ENCODE measurements at regions not wholly inside any gene's neighbourhood (a gene's known extent, or its start where the extent isn't known, plus 50 kb on each side); places are given as distances from the start of the nearest gene placed in this dataset.

DNA sequence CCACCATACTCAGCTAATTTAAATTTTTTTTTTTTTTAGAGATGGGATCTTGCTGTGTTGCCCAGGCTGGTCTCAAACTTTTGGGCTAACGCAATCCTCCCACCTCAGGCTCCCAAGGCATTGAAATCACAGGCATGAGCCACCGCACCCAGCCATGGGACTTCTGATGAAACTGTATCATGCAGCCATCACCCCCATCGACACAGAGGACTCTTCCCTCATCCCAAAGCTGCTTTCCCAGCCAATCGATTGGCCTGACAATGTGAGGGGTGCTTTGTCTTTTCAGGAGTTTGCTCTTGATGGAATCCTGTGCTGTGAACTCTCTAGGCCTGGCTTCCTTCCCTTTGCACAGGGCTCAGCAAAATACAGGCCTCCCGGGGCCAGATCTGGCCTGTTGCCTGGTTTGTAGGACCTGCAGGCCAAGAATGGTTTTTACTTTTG, 59.6 kb upstream of the NCOR2 start:
- no peak for TF ChIP-seq Cebpa-rat (IDR thresholded peaks at IDR 0.05)
- H3K36me3 ChIP-seq = no peaks in the 10 kb centered on the region
- H3K9me3 ChIP-seq = no peaks in the 10 kb centered on the region
- peak overlapping the region; percentile 76 for H3K4me2 ChIP-seq
- no peaks in the 10 kb centered on the region for H3K27me3 ChIP-seq
- H4K20me1 ChIP-seq = no peaks in the 10 kb centered on the region
- H3K4me3 ChIP-seq = no peak overlapping the region
- no peak overlapping the region for H3K27ac ChIP-seq
- H3K4me1 ChIP-seq = peaks cover 19% of the 10 kb centered on the region
- H3K9ac ChIP-seq = no peak overlapping the region

DNA sequence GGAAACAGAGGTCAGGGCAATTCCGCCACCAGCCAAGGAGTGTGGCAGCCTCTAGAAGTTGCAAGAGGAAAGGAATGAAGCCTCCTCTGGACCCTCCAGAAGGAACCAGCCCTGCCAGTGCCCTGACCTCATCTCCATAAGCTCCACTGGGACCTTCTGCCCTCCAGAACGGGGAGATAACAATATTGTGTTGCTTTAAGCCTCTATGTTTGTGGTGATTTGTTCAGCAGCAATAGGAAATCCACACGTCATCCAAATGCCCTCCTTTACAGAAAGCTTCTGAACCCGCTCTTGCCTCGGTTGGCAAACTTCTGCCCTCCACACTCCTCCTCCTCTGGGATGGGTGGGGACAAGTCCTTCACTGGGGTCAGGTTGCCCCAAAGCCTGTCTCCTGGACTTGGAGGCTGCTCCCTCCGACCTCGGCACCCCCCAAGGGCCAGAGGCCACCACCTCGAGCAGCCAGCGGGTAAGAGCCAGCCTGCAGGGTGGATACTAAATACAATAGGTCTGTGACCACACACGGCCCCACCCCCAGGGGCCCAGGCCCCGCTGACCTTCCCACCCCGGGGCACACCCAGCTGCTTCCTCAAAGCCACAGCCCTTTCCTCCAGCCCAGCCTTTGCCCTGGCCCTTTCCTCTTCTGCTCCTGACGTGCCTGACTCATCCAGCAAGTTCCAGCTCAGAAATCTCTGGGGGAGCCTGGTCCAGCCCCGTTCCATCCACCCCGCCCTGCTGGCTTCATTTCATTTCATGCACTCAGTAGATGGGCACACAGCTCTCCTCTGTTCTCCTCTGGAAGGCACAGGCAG, 58.7 kb upstream of the NCOR2 start:
- no peak for TF ChIP-seq Cebpa-rat (IDR thresholded peaks at IDR 0.05)
- H3K9ac ChIP-seq = peak overlapping the region; percentile 4; the same call in 1 of the 2 replicates
- peaks cover 19% of the 10 kb centered on the region for H3K4me1 ChIP-seq
- H3K4me3 ChIP-seq = no peak overlapping the region
- H3K27me3 ChIP-seq = no peaks in the 10 kb centered on the region
- H3K27ac ChIP-seq = peak overlapping the region; percentile 53
- peak overlapping the region; percentile 76 for H3K4me2 ChIP-seq
- no peaks in the 10 kb centered on the region for H3K9me3 ChIP-seq
- no peaks in the 10 kb centered on the region for H4K20me1 ChIP-seq
- H3K36me3 ChIP-seq = no peaks in the 10 kb centered on the region

DNA sequence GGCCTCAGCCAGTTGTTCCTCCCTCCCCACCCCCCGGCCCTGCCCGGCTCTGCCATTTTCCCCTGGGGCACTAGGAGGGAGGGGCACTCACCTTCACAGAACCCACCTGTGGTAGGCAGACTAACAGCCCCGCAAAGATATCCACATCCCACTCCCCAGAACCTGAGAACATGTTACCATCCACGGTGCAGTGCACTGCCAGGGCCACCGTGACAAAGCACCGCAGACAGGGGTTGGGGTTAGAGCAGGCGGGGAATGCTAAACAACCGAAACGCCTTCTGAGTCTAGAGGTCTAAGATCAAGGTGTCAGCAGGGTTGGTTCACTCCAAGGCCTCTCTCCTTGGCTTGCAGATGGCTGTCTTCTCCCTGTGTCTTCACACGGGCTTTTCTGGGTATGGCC, 57.4 kb upstream of the NCOR2 start:
- no peak overlapping the region for H3K27ac ChIP-seq
- H4K20me1 ChIP-seq = no peaks in the 10 kb centered on the region
- H3K36me3 ChIP-seq = no peaks in the 10 kb centered on the region
- H3K4me3 ChIP-seq = no peak overlapping the region
- H3K9ac ChIP-seq = no peak overlapping the region
- TF ChIP-seq Cebpa-rat (IDR thresholded peaks at IDR 0.05) = no peak
- no peak overlapping the region for H3K4me2 ChIP-seq
- H3K9me3 ChIP-seq = no peaks in the 10 kb centered on the region
- no peaks in the 10 kb centered on the region for H3K27me3 ChIP-seq
- H3K4me1 ChIP-seq = peaks cover 19% of the 10 kb centered on the region

DNA sequence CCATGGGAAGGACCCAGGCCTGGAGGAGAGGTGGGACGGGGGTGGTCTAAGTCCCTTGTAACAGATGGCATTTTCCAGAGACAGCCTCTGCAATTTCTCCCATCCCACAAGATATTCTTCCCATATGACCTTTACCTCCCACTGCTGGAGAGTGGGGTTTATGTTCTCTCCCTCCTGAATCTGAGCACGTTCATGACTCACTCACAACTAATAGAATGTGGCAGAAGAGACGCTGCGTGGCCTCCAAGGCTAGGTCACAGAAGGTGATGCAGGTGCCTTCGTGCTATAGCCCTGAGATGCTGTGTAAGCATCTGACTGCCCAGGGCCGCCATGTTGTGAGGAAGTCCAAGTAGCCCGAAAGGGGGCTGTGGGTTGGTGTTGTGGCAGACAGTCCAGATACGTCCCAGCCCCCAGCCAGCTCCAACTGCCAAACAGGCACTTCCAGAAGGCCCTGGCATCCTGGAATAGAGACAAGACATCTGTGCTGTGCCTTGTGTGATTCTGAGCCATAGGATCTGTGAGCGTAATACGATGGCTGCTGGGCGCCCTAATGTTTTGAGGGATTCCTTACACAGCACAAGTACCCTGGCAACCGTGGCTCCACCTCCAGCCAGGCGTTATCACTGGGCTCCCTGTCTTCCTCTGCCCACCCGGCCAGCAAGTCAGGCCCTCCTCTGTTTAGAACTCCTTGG, 56.1 kb upstream of the NCOR2 start:
- Histone ChIP-seq H3K27me3 (no peaks in the 10 kb centered on the region), H3K4me1 (peaks cover 19% of the 10 kb centered on the region), H3K36me3 (no peaks in the 10 kb centered on the region), H3K4me3 (no peak overlapping the region), H3K9me3 (no peaks in the 10 kb centered on the region), H3K4me2 (no peak overlapping the region), H4K20me1 (no peaks in the 10 kb centered on the region), H3K27ac (no peak overlapping the region), H3K9ac (no peak overlapping the region)
- no peak for TF ChIP-seq Cebpa-rat (IDR thresholded peaks at IDR 0.05)

DNA sequence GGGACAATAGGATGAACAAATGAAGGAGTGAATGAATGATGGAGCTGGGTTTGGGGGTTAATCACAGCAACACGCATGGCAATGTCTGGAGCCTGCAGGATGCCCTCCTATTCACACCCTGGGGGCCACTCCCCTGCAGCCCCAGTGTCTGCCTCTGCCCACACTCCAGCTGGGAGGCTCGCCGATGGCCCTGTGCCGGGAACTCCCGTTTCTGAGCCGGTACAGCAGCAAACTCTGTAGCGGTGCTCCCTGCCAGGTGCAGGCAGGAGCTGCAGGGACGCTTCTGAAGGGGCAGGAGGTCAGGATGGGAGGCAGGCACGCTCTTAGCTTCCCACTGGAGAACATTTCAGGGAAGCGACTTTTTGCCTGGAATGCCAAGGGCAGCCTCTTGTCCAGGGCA, 55.4 kb upstream of the NCOR2 start:
- no peaks in the 10 kb centered on the region for H3K27me3 ChIP-seq
- no peaks in the 10 kb centered on the region for H3K36me3 ChIP-seq
- H3K4me1 ChIP-seq = peaks cover 19% of the 10 kb centered on the region
- no peaks in the 10 kb centered on the region for H4K20me1 ChIP-seq
- H3K4me2 ChIP-seq = no peak overlapping the region
- no peak overlapping the region for H3K27ac ChIP-seq
- no peak overlapping the region for H3K9ac ChIP-seq
- no peak overlapping the region for H3K4me3 ChIP-seq
- no peak for TF ChIP-seq Cebpa-rat (IDR thresholded peaks at IDR 0.05)
- H3K9me3 ChIP-seq = no peaks in the 10 kb centered on the region

DNA sequence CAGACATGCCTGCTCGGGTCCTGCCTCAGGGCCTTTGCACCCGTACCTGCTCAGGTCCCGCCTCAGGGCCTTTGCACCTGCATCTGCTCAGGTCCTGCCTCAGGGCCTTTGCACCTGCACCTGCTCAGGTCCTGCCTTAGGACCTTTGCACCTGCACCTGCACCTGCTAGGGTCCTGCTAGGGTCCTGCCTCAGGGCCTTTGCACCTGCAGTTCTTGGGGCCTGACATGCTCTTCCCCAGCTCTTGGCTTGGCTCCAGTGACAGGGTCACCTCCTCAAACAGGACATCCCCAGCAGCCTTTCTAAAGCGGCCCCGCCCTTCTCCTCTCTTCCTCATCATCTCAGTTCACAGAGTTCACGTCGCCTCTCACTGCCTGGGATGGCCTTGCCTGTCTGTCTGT, 54.9 kb upstream of the NCOR2 start:
- no peak for TF ChIP-seq Cebpa-rat (IDR thresholded peaks at IDR 0.05)
- H3K27ac ChIP-seq = no peak overlapping the region
- peaks cover 20% of the 10 kb centered on the region for H3K4me1 ChIP-seq

DNA sequence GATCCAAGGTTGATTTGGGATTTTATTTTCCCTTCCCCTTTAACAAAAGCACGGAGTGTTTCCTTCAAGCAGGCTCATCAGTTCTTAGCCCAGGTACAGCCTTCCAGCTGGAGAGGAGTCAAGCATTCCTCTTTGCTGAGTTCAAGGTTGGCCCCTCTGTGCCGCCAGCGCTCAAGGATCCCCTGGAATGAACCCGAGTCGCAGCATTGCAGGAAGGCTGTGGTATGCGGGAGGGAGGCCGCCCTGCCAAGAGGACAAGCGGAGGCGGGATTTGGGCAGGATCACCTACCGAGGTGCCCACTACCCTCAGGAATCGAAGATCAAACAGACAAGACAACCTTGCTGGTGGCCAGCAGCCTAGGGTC, 53.9 kb upstream of the NCOR2 start:
- Histone ChIP-seq H3K4me3 (no peak overlapping the region), H3K27ac (no peak overlapping the region), H4K20me1 (no peaks in the 10 kb centered on the region), H3K36me3 (no peaks in the 10 kb centered on the region), H3K9ac (no peak overlapping the region), H3K4me2 (no peak overlapping the region), H3K4me1 (peaks cover 21% of the 10 kb centered on the region), H3K27me3 (0 out of 2 replicates have a peak, but pooled peaks cover 5% of the 10 kb centered on the region), H3K9me3 (no peaks in the 10 kb centered on the region)
- no peak for TF ChIP-seq Cebpa-rat (IDR thresholded peaks at IDR 0.05)

More for the DNA sequence above, 54.9 kb upstream of the NCOR2 start:
- H3K9ac ChIP-seq = no peak overlapping the region
- H3K4me2 ChIP-seq = no peak overlapping the region
- 0 out of 2 replicates have a peak, but pooled peaks cover 3% of the 10 kb centered on the region for H3K27me3 ChIP-seq
- no peaks in the 10 kb centered on the region for H3K36me3 ChIP-seq
- no peaks in the 10 kb centered on the region for H3K9me3 ChIP-seq
- no peak overlapping the region for H3K4me3 ChIP-seq
- H4K20me1 ChIP-seq = no peaks in the 10 kb centered on the region

DNA sequence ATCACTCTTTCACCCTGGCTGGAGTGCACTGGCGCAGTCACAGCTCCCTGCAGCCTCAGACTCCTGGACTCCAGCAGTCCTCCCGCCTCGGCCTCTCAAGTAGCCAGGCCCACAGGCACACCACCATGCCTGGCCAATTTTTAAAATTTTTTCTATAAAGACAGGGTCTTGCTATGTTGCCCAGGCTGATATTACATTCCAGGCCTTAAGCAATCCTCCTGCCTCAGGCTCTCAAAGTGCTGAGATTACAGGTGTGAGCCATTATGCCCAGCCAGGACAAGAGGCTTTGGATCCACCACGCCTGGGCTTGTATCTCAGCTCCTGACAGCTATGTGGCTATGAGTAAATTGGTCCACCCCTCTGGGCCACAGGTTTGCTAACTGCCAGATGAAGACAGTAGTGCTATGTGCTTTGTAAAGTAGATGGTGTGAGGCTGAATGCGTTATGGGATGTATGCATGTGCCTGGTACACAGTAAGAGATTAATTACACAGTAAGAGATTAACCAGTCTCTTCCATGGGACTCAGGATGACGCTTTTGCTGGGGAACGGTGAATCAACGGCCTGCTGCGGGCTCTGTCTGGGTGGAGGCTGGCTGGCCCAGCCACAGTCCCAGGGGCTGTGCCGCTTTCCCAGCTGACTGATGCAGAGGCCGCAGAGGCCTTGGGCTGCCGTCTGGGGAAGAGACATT, 53.3 kb upstream of the NCOR2 start:
- H3K27me3 ChIP-seq = 0 out of 2 replicates have a peak, but pooled peaks cover 5% of the 10 kb centered on the region
- H3K4me2 ChIP-seq = no peak overlapping the region
- H3K4me3 ChIP-seq = no peak overlapping the region
- peaks cover 16% of the 10 kb centered on the region for H3K4me1 ChIP-seq
- no peak for TF ChIP-seq Cebpa-rat (IDR thresholded peaks at IDR 0.05)
- H3K9me3 ChIP-seq = no peaks in the 10 kb centered on the region
- H3K36me3 ChIP-seq = no peaks in the 10 kb centered on the region
- no peak overlapping the region for H3K9ac ChIP-seq
- no peaks in the 10 kb centered on the region for H4K20me1 ChIP-seq
- H3K27ac ChIP-seq = no peak overlapping the region

DNA sequence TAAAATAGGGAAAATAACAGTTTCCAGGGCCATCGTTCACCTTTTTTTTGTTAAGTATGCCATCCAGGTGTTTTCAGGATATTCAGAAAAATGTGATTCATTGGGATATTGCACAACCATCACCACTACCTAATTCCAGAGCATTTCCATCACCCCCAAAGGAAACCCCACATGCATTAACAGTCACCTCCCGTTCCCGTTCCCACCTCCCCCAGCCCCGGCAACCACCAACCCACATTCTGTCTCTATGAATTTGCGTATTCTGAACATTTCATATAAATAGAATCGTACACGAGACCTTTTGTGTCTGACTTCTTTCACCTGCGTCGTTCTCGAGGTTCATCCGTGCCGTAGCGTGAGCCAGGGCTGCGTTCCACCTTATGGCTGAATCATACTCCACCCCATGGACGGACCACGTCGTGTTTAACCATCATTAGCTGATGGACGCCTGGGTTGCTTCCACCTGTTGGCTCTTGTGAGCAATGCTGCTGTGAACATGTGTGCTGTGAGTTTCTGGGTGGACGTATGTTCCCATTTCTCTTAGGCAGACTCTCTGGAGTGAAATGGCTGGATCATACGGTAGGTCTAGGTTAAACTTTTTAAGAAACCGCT, 51.0 kb upstream of the NCOR2 start:
- peaks cover 16% of the 10 kb centered on the region for H3K4me1 ChIP-seq
- no peak overlapping the region for H3K9ac ChIP-seq
- 0 out of 2 replicates have a peak, but pooled peaks cover 5% of the 10 kb centered on the region for H3K27me3 ChIP-seq
- no peaks in the 10 kb centered on the region for H3K36me3 ChIP-seq
- no peak overlapping the region for H3K4me2 ChIP-seq
- H3K9me3 ChIP-seq = peaks cover 8% of the 10 kb centered on the region
- H3K4me3 ChIP-seq = no peak overlapping the region
- no peaks in the 10 kb centered on the region for H4K20me1 ChIP-seq
- TF ChIP-seq Cebpa-rat (IDR thresholded peaks at IDR 0.05) = no peak
- H3K27ac ChIP-seq = no peak overlapping the region

Measured in BLaER1 (cell line).